Erythroblast (primary cell): ENCODE measurements at regions not wholly inside any gene's neighbourhood (a gene's known extent, or its start where the extent isn't known, plus 50 kb on each side); places are given as distances from the start of the nearest gene placed in this dataset.

ENCODE experiments used
- GATA1 ChIP-seq: IDR thresholded peaks from 2 replicates; pipeline ENCODE4 v1.6.1; 2011; ENCODE audit warnings: low read depth, mild to moderate bottlenecking, control low read depth, low read length, moderate library complexity
- POLR2A ChIP-seq: IDR thresholded peaks from 2 replicates; pipeline ENCODE4 v1.6.1; 2011; ENCODE audit warnings: mild to moderate bottlenecking, low read length

DNA sequence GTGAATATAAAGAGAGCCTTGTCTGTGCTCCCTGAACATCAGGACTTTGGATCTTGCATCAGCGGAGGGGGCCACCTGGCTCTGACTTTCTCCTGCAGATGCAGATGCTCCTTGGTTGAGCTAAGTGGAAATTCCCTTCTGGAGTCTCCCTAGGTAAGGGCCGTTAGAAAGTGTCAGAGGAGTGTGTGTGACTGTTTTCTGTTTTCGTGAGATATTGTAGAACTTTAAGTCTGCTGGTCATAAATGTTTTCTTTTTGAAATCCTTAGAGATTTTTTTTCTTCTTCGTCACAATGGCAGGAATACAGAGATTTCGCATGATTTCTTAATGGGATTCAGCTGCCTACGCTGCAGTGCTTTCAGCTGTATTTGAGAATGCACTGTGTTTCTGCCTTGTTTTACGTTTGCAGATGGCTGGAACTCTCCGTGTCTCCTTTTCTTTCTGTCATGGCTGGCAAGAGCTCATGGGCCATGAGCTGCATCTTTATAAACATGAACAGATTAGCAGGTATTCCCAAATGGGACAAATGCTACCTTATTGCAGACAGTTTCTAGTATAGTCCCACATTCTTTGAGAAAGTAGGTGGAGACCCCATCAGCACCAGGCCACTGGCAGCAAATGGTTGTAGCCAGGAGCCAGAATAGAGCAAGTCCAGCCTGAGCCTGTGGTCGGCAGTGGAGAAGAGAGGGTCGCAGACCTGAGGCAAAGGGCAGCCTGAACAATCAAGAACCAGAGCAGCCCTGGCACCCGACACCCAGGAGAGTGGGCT is 76.2 kb upstream of the FRMD6 start:
- TF ChIP-seq POLR2A (no peak), GATA1 (no peak)
